ENCODE measurements at regions not wholly inside any gene's neighbourhood (a gene's known extent, or its start where the extent isn't known, plus 50 kb on each side); places are given as distances from the start of the nearest gene placed in this dataset.

DNA sequence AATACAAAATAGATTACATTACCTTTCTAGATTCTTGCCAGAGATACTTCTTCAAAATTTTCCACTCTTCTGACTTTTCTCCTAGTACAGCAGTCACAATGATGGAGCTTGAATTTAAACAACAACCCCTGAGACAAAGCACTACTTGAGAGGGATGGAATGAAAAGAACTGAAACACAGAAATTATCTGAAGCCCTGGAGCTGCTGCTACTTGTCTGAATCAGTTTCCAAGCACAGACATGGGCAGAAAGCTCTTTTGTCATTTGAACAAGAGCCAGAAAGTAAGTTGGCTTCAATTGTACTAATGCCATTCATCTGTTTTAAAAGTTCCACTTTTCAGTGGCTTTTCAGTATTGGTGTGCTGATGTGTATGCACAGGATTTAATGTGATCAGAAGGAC is 718.5 kb upstream of the ARPP21 start:
- DNase-seq: no peak

- no peak for DNase-seq
Measured at GRCh38 chr3:34924961-34925360, 714.4 kb upstream of the ARPP21 start.

GRCh38 chr3:34925851-34926250 is 713.5 kb upstream of the ARPP21 start:
- no peak for DNase-seq

DNA sequence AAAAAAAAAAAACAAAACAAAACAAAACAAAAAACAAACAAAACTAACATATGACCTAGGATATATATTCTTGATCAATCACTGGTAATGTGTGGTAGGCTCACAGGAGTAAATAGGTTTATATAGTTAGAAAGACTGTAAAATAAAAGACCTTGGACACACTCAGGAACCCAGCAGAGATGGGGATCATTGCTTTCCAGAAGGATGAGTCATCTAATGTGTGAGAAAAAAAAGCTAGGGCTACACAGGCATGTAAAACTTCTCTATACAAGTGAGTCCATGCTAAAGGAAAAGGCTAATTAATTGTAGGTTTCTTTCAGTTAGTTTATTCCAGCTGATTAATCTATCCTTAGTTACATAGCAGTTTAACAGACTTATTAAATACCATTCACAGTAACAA is 710.3 kb upstream of the ARPP21 start:
- DNase-seq: no peak

DNA sequence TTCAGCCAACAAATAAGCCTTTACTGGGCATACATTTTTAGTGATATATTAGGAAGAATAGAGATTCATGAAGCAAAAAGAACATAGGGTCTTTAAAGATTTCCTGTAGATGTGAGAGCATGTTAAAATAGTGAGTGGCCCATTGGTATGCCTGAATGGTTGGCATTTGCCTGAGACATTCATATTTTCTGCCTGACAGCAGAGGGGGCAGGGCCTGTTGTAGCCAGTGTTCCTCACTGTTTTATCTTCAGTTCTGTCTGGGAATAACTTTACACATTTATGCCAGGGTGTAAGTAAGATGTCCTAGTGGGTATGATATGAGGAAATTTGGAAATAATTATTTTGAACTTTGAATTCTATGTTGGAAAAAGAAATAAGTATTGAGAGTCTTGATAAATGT is 704.7 kb upstream of the ARPP21 start:
- no peak for DNase-seq

DNA sequence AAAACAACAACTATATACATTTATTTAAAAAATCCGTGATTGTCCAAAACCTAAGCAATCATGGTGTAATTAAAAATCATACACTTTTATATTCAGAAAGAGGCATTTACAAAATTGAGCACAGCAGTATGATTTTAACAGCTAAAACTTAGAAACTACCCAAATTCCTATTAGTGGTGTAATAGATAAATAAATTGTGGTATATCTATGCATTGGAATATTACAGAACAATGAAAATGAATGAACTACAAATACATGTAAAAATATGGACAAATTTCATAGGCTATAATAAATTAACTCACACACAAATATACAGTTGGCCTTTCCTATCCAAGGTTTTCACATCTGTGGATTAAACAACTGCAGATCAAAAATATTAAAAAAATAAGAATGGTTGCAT is 700.5 kb upstream of the ARPP21 start:
- no peak for DNase-seq

- no peak for DNase-seq
Measured at GRCh38 chr3:34942256-34942655, 697.1 kb upstream of the ARPP21 start.

DNA sequence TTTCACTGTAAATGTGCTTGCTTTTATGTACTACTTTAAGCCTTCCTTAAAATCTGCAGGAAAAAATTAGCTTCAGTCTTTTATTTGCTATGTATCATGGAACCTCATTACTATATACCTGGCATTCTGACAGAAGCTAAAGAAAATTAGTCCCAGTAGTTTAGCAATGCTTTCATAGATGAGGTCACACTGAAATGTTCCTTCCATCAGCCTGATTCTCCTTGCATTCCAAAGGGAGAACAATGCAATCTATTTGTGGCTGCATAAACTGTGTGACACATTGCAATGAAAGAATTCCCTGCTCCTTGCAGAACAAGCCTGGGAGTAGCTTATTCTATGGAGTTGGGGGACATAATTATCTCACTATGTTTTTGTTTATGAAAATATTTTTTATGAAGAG is 691.5 kb upstream of the ARPP21 start:
- no peak for DNase-seq

GRCh38 chr3:34948517-34948916 is 690.8 kb upstream of the ARPP21 start:
- no peak for DNase-seq

DNA sequence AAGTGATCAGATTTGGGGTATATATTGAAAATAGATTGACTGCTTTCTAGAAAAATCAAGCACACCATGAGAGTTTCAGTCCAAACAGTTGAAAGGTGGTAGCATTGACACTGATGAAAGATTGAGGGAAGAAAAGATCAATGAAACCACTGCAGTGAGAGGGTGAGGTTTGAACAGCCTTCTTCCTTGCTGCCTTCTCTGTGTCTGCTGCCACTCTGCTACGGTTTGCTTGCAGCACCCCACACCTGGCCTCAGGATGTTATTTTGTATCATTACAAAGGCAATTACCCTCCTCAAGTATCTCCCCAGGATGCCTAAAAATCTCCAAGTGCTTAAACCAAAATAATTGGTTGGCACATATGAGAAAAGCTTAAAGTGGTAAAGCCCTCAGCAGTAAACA is 683.6 kb upstream of the ARPP21 start:
- DNase-seq: no peak

DNA sequence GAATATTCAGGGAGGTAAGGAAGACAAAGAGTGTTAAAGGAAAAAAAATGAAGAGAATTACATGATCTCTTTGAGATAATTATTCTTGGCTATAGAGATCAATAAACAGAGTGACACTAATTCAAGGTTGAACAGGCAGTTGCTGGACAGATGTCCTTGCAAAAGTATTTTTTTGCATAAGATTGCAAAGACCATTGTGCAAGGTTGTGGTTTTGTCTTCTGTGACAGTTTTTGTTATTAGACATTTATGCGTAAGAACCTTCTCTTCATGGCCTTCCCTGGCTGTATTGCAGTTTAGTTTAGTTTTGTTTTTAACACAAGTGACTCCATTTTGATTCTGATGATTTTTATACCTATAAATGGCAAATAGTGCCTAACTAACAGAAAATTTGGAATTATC is 682.8 kb upstream of the ARPP21 start:
- no peak for DNase-seq

- DNase-seq: no peak
Measured at GRCh38 chr3:34957677-34958076, 681.6 kb upstream of the ARPP21 start.

GRCh38 chr3:34969513-34969912 is 669.8 kb upstream of the ARPP21 start:
- DNase-seq: no peak

DNA sequence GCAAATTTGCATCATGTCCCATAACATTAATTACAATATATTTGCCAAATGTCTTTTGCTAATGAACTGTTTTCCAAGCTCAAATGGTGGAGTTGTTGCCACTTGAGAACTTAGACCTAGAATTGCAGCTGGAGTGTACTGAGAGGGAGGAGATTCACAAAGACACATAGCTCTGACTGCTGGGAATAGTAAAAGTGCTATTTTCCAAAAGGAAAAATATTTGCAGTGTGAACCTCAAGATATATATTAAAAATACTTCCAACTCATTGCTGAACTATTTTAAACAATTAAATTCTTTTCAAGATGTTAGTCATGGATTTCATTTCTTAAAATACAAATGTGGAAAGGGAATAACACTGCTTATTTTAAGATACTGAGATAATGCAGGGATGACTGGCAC is 666.8 kb upstream of the ARPP21 start:
- no peak for DNase-seq

GRCh38 chr3:34973586-34973985 is 665.7 kb upstream of the ARPP21 start:
- no peak for DNase-seq

DNA sequence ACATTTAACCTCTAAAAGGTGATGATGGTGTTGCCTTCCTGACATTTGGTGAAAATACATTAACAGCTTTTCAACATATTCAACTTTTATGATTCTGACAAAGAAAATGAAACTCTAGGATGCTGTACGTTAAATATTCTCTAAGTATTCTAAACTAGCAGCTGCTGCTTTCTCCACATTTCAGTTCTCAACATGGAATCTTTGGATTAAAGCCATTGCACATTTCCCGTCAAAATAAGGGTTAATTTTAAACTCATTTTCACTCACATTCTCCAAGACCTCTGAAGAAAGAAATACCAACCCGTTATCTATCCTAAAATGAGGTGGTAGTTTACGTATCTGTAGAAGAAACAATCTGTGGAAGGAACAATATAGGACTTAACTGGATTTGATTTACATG is 655.7 kb upstream of the ARPP21 start:
- no peak for DNase-seq

DNA sequence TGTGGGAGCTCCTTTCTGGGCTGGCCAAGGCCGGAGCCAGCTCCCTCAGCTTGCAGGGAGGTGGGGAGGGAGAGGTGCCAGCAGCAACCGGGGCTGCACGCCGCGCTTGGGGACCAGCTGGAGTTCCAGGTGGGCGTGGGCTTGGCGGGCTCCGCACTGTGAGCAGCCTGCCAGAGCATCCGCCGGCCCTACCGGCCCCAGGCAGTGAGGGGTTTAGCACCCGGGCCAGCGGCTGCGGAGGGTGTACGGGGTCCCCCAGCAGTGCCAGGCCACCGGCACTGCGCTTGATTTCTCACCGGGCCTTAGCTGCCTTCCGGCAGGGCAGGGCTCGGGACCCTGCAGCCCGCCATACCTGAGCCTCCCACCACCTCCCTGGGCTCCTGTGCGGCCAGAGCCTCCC is 651.0 kb upstream of the ARPP21 start:
- no peak for DNase-seq

- no peak for DNase-seq
Measured at GRCh38 chr3:34995796-34996430, 643.4 kb upstream of the ARPP21 start.

DNA sequence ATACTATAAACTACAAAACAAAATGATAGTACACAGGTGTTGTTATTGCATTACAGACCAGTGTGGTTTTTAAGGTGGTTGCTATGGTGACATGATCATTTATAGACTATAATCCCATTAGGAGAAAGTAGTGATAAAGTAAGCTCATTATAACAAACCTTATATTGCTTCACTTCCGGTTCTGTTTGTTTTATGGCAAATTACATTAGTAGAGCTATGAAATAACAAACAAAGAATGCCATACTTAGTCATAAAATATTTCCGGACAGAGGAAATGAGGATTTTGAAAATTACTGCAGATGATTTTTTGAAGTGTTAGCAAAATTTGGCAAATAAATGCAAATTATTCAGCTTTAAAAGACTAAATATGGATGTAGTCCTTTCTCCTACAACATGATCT is 640.4 kb upstream of the ARPP21 start:
- DNase-seq: no peak

GRCh38 chr3:35012214-35012613 is 627.1 kb upstream of the ARPP21 start:
- DNase-seq: no peak

GRCh38 chr3:35028157-35028556 is 611.2 kb upstream of the ARPP21 start:
- DNase-seq: no peak

- no peak for DNase-seq
Measured at GRCh38 chr3:35042210-35042991, 596.9 kb upstream of the ARPP21 start.

- DNase-seq: no peak
Measured at GRCh38 chr3:35043040-35043439, 596.3 kb upstream of the ARPP21 start.

GRCh38 chr3:35044190-35044589 is 595.1 kb upstream of the ARPP21 start:
- DNase-seq: no peak

DNA sequence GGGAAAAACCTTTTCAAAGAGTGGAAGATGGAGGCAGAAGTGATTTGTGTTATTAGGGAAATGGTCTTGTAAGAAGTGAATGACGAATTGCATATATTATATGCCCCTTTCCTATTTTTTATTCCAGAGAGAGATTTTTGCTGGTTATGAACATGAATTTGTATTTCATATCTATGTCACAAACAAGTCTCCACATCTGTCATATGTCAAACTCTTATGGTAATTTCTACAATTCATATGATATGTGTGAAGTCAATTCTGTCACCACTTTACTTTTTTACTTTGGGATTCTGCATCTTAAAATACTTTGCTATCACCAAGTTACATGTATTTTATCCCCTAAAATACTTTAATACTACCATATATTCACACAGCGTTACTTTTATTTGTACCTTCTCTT is 594.2 kb upstream of the ARPP21 start:
- no peak for DNase-seq
